Calu3 (cell line): ENCODE measurements at regions not wholly inside any gene's neighbourhood (a gene's known extent, or its start where the extent isn't known, plus 50 kb on each side); places are given as distances from the start of the nearest gene placed in this dataset.

Experiments used
- BruUV-seq: library from RNA; stranded (reverse); fragments of 400-500 nt; replicated peaks from 2 replicates; lab custom pipeline; 2021; lab: Mats Ljungman, UMichigan
- CTCF ChIA-PET: fragments of 300-600 bp; sonication (Branson Sonifier 250); formaldehyde crosslinking; loops from one replicate; lab custom pipeline; 2022; ENCODE audit warnings: antibody characterized with exemption; lab: Charles Lee
- DNase-seq: peaks from one replicate; pipeline ENCODE4 v3.0.0; 2022
- H3K27ac Mint-ChIP-seq: one replicate; pipeline ENCODE4 v1.8.0; 2022; ENCODE audit warnings: mixed read lengths; ENCODE audit not compliant: unreplicated experiment
- H3K27me3 Mint-ChIP-seq: one replicate; pipeline ENCODE4 v1.8.0; 2022; ENCODE audit warnings: mixed read lengths; ENCODE audit not compliant: unreplicated experiment
- H3K36me3 Mint-ChIP-seq: one replicate; pipeline ENCODE4 v1.8.0; 2022; ENCODE audit warnings: mild to moderate bottlenecking, moderate library complexity, mixed read lengths; ENCODE audit not compliant: insufficient read depth, unreplicated experiment
- H3K4me1 Mint-ChIP-seq: one replicate; pipeline ENCODE4 v1.8.0; 2022; ENCODE audit warnings: mild to moderate bottlenecking, low read depth, mixed read lengths; ENCODE audit not compliant: unreplicated experiment
- H3K4me3 Mint-ChIP-seq: one replicate; pipeline ENCODE4 v1.8.0; 2022; ENCODE audit warnings: mild to moderate bottlenecking, low read depth, moderate library complexity, mixed read lengths; ENCODE audit not compliant: unreplicated experiment
- H3K9me3 Mint-ChIP-seq: one replicate; pipeline ENCODE4 v1.8.0; 2022; ENCODE audit warnings: low read depth, mixed read lengths; ENCODE audit not compliant: unreplicated experiment
- intact Hi-C: fragments of 100-400 bp; cut with micrococcal nuclease; formaldehyde crosslinking; loops from one replicate; pipeline ENCODE4 v1.10.0; 2022; ENCODE audit not compliant: unreplicated experiment
- TF ChIP-seq, protein P1 (sequence below): fragments of 200-600 bp; IDR thresholded peaks from one replicate; pipeline ENCODE4 v1.8.0; 2022; ENCODE audit warnings: antibody characterized with exemption; ENCODE audit not compliant: unreplicated experiment

DNA sequence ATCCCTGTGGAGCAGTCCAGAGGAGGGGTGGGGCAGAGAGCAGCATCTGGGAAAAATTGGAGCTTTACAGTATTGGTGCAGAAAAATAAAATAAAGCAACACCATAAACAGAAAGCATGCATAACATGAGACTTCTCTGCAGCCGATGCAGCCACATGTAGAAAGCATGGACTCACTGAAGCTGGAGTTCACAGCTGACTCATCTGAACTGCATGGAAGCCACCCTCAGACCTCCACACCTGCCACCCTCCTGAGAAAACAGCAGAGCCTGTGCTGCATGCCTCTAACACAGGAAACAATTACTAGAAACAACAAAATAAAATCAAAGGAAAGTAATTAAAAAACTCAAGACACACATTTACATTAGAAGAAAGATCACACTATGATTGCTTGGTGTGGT is 169.4 kb upstream of the ALKAL2 start:
- intact Hi-C loops = no loop called here
- CTCF ChIA-PET = no interaction called here
- no peak overlapping the region for H3K27ac Mint-ChIP-seq
- H3K36me3 Mint-ChIP-seq = no peaks in the 10 kb centered on the region
- peaks cover 17% of the 10 kb centered on the region for H3K9me3 Mint-ChIP-seq
- TF ChIP-seq, protein P1, sequence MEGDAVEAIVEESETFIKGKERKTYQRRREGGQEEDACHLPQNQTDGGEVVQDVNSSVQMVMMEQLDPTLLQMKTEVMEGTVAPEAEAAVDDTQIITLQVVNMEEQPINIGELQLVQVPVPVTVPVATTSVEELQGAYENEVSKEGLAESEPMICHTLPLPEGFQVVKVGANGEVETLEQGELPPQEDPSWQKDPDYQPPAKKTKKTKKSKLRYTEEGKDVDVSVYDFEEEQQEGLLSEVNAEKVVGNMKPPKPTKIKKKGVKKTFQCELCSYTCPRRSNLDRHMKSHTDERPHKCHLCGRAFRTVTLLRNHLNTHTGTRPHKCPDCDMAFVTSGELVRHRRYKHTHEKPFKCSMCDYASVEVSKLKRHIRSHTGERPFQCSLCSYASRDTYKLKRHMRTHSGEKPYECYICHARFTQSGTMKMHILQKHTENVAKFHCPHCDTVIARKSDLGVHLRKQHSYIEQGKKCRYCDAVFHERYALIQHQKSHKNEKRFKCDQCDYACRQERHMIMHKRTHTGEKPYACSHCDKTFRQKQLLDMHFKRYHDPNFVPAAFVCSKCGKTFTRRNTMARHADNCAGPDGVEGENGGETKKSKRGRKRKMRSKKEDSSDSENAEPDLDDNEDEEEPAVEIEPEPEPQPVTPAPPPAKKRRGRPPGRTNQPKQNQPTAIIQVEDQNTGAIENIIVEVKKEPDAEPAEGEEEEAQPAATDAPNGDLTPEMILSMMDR = no peak
- H3K27me3 Mint-ChIP-seq = no peaks in the 10 kb centered on the region
- no peaks in the 10 kb centered on the region for H3K4me1 Mint-ChIP-seq
- no peak for DNase-seq
- H3K4me3 Mint-ChIP-seq = no peak overlapping the region
- BruUV-seq = no TSS peak

DNA sequence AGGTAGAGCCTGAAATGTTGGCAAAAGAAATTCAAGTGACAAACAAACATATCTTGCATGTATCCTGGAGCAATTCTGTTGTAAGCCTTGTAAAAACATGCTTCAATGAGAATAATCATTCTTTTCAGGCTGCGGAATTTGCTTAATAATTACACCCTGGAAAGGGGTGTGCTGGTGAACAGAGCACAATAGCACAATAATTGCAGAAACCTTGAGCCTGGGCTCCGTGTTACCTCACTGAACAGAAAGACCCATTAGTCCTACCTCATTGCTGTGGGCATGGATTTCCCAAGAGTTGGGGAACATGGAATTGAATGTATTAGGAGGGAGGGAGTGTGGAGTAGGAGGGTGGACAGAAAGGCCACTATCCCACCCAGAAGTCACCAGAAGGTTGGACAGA is 168.0 kb upstream of the ALKAL2 start:
- DNase-seq = no peak
- H3K4me3 Mint-ChIP-seq = no peak overlapping the region
- no peaks in the 10 kb centered on the region for H3K4me1 Mint-ChIP-seq
- TF ChIP-seq, protein P1 = no peak
- no peak overlapping the region for H3K27ac Mint-ChIP-seq
- H3K36me3 Mint-ChIP-seq = no peaks in the 10 kb centered on the region
- no TSS peak for BruUV-seq
- CTCF ChIA-PET = no interaction called here
- H3K9me3 Mint-ChIP-seq = peaks cover 17% of the 10 kb centered on the region
- intact Hi-C loops = no loop called here
- H3K27me3 Mint-ChIP-seq = no peaks in the 10 kb centered on the region

DNA sequence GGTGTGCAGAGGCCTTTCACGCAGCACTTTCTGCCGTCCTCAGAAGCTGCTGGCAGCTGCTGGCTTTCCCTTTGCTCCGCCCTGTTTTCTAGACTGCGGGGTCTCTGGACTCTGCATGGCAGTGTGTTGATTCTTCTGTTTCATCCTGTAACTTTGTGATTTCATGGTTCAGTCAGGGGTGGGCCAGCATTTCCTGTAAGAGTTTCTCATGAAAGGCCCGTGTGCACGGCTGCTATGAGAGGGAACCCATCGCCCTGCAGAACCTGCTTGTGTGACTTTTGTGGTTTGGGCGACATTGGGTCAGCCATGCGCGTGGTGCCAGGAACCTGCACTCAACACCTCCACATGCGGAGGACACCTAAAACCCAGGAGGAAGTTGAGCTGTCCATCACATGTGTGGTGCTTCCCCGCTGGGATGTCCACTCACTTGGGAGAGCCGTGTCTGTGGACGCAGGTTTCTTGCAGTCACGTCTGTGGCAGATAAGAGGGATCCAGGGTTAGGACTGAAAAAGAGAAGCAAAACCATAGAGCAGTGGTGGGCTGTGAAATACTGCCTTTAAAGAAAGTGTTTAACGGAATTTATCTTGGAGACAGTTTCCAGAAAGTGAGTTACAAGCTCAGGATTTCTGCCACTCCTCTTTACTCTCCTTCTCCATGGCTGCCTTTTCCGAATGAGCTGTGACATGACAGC is 167.3 kb upstream of the ALKAL2 start:
- CTCF ChIA-PET = no interaction called here
- intact Hi-C loops = no loop called here
- peaks cover 17% of the 10 kb centered on the region for H3K9me3 Mint-ChIP-seq
- no peaks in the 10 kb centered on the region for H3K4me1 Mint-ChIP-seq
- H3K4me3 Mint-ChIP-seq = no peak overlapping the region
- BruUV-seq = no TSS peak
- no peak overlapping the region for H3K27ac Mint-ChIP-seq
- TF ChIP-seq, protein P1 = no peak
- no peaks in the 10 kb centered on the region for H3K36me3 Mint-ChIP-seq
- DNase-seq = no peak
- no peaks in the 10 kb centered on the region for H3K27me3 Mint-ChIP-seq

DNA sequence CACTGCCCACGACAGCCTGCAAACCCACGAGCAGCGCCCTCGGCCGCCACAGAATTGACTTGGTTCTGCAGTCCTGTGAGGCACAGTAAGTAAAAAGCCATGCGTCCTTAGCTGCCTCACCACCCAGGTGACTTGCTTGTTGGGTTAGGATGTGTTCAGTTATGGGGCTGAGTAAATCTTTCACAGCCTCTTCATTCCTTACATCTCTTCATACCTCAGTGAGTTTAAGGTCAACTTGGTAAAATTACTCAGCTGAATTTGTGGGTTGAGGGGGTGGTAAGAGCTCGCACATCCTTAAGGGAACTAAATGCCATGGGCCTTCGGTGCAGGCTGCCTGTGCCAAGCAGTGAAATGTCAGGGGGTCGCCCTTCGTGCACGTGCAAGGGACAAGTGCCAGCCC is 165.2 kb upstream of the ALKAL2 start:
- DNase-seq = no peak

More for the DNA sequence above, 165.2 kb upstream of the ALKAL2 start:
- no TSS peak for BruUV-seq
- no peaks in the 10 kb centered on the region for H3K4me1 Mint-ChIP-seq
- CTCF ChIA-PET = no interaction called here
- intact Hi-C loops = no loop called here
- no peak overlapping the region for H3K27ac Mint-ChIP-seq
- H3K27me3 Mint-ChIP-seq = no peaks in the 10 kb centered on the region
- H3K36me3 Mint-ChIP-seq = no peaks in the 10 kb centered on the region
- H3K9me3 Mint-ChIP-seq = peaks cover 10% of the 10 kb centered on the region
- TF ChIP-seq, protein P1 = no peak
- H3K4me3 Mint-ChIP-seq = no peak overlapping the region
